HCT116 (cell line): ENCODE measurements at regions not wholly inside any gene's neighbourhood (a gene's known extent, or its start where the extent isn't known, plus 50 kb on each side); places are given as distances from the start of the nearest gene placed in this dataset.

ENCODE experiments used
- ATF3 ChIP-seq: IDR thresholded peaks from 2 replicates; pipeline ENCODE4 v1.6.1; 2012
- CBX3 ChIP-seq: IDR thresholded peaks from 2 replicates; pipeline ENCODE4 v1.6.1; 2012; ENCODE audit warnings: low read depth
- CTCF ChIP-seq, 3 experiments: fragments of 200-600 bp in 1 of 3; sonication (generic) in 1 of 3; IDR thresholded peaks in 2 of 3; conservative IDR thresholded peaks in 1 of 3; 2 replicates each; pipeline ENCODE4 v1.5.1; 2012 to 2017; ENCODE audit warnings: low read depth in 2 of 3, low read length in 2 of 3, antibody characterized with exemption in 1 of 3, borderline replicate concordance in 1 of 3, control low read depth in 1 of 3, mild to moderate bottlenecking in 1 of 3, mixed read lengths in 1 of 3, mixed run types in 1 of 3, moderate library complexity in 1 of 3; ENCODE audit not compliant: insufficient read depth in 1 of 3
- EZH2phosphoT487 ChIP-seq: fragments of 200-600 bp; IDR thresholded peaks from 2 replicates; pipeline ENCODE4 v1.6.1; 2018; ENCODE audit warnings: antibody characterized with exemption, borderline replicate concordance
- MAX ChIP-seq: IDR thresholded peaks from 2 replicates; pipeline ENCODE4 v1.6.1; 2012
- POLR2A ChIP-seq: IDR thresholded peaks from 2 replicates; pipeline ENCODE4 v1.7.0; 2011; ENCODE audit warnings: borderline replicate concordance; ENCODE audit not compliant: insufficient read depth, insufficient read length; ENCODE audit errors: extremely low read depth
- POLR2AphosphoS5 ChIP-seq: IDR thresholded peaks from 2 replicates; pipeline ENCODE4 v1.6.1; 2011; ENCODE audit warnings: mild to moderate bottlenecking, low read depth, low read length, moderate library complexity
- RAD21 ChIP-seq: IDR thresholded peaks from 2 replicates; pipeline ENCODE4 v1.6.1; 2012; ENCODE audit warnings: low read depth, mild to moderate bottlenecking
- SP1 ChIP-seq: IDR thresholded peaks from 2 replicates; pipeline ENCODE4 v1.6.1; 2012; ENCODE audit warnings: low read depth
- ZNF274 ChIP-seq: fragments of 200-500 bp; sonication (Bioruptor generic); IDR thresholded peaks from 2 replicates; pipeline ENCODE4 v1.6.1; 2014; ENCODE audit warnings: mild to moderate bottlenecking, low read depth, low read length, inconsistent platforms

- TF ChIP-seq MAX = no peak
- no peak for TF ChIP-seq CTCF (IDR thresholded peaks at IDR 0.05 in 2 of 3, conservative IDR thresholded peaks at IDR 0.05 in 1 of 3; ENCODE audit: borderline replicate concordance in 1 of 3, insufficient read depth in 1 of 3, low read depth in 2 of 3, low read length in 2 of 3)
- no peak for TF ChIP-seq EZH2phosphoT487
- TF ChIP-seq ZNF274 = no peak
- TF ChIP-seq POLR2AphosphoS5 = no peak
- no peak for TF ChIP-seq RAD21
- TF ChIP-seq CBX3 = no peak
- no peak for TF ChIP-seq ATF3
- TF ChIP-seq SP1 = no peak
- no peak for TF ChIP-seq POLR2A
Observed at GRCh38 chr9:99368341-99369326, 146.6 kb downstream of the SEC61B start.
